HL-60 (cell line): ENCODE measurements at regions not wholly inside any gene's neighbourhood (a gene's known extent, or its start where the extent isn't known, plus 50 kb on each side); places are given as distances from the start of the nearest gene placed in this dataset.

Experiments used
- CTCF ChIP-seq: IDR thresholded peaks from one replicate; pipeline ENCODE4 v1.5.1; 2011; ENCODE audit warnings: low read length, control low read depth, inconsistent platforms; ENCODE audit not compliant: insufficient read depth
- GABPA ChIP-seq: IDR thresholded peaks from 2 replicates; pipeline ENCODE4 v1.6.1; 2012; ENCODE audit warnings: low read depth
- POLR2AphosphoS5 ChIP-seq: IDR thresholded peaks from 2 replicates; pipeline ENCODE4 v1.6.1; 2012; ENCODE audit warnings: low read depth
- REST ChIP-seq: IDR thresholded peaks from 2 replicates; pipeline ENCODE4 v1.6.1; 2012; ENCODE audit warnings: low read depth; ENCODE audit not compliant: insufficient replicate concordance

- TF ChIP-seq CTCF: no peak
- TF ChIP-seq POLR2AphosphoS5: no peak
- no peak for TF ChIP-seq REST
- TF ChIP-seq GABPA: no peak
Observed at GRCh38 chr3:117248153-117248552, 538.6 kb downstream of the TUSC7 start.
